Heart right ventricle (tissue), 16 donors: ENCODE measurements at regions not wholly inside any gene's neighbourhood (a gene's known extent, or its start where the extent isn't known, plus 50 kb on each side); places are given as distances from the start of the nearest gene placed in this dataset.

Experiments used
- ATAC-seq, 8 donors: fragments of 200-7000 bp; cut with Tn5 transposase; one replicate each; pipeline ENCODE4 v1.9.1; 2020; ENCODE audit warnings: mild to moderate bottlenecking in 8 of 8, moderate library complexity in 8 of 8, moderate number of reproducible peaks in 1 of 8
- DNase-seq, 2 donors: peaks; one replicate each; pipeline ENCODE4 v3.0.0-alpha.2; 2020
- H3K27ac ChIP-seq, 10 donors: fragments of 200-600 bp; sonication (generic) in 2 of 10; one replicate each; pipeline versions ENCODE4 v1.5.0 to v1.8.0; 2020 to 2022; ENCODE audit warnings: mild to moderate bottlenecking in 3 of 10
- H3K27me3 ChIP-seq, 7 donors: fragments of 200-600 bp; one replicate each; pipeline ENCODE4 v1.8.0; 2021 to 2022; ENCODE audit warnings: mild to moderate bottlenecking in 2 of 7
- H3K36me3 ChIP-seq, 9 donors: fragments of 200-600 bp; sonication (generic) in 1 of 9; one replicate each; pipeline versions ENCODE4 v1.5.0 to v1.8.0; 2020 to 2022; ENCODE audit warnings: mild to moderate bottlenecking in 2 of 9
- H3K4me1 ChIP-seq, 9 donors: fragments of 200-600 bp; sonication (generic) in 1 of 9; one replicate each; pipeline versions ENCODE4 v1.5.0 to v1.8.0; 2020 to 2022; ENCODE audit warnings: mild to moderate bottlenecking in 4 of 9
- H3K4me3 ChIP-seq, 10 donors: fragments of 200-600 bp; sonication (generic) in 2 of 10; one replicate each; pipeline versions ENCODE4 v1.5.0 to v1.8.0; 2020 to 2022; ENCODE audit warnings: mild to moderate bottlenecking in 7 of 10, moderate library complexity in 2 of 10
- H3K9me3 ChIP-seq, 11 donors: fragments of 200-600 bp in 10 of 11; sonication (generic) in 2 of 11; one replicate each; pipeline versions ENCODE4 v1.5.0 to v1.8.0; 2013 to 2022; ENCODE audit warnings: mild to moderate bottlenecking in 2 of 11, control low read depth in 1 of 11, moderate library complexity in 1 of 11
- WGBS, 2 donors: extraction: QIAGEN DNeasy Blood & Tissue Kit; methylation state at CpG; one replicate each; pipeline ENCODE4 v1.1.7; 2013; ENCODE audit warnings: inconsistent platforms in 1 of 2; 5-methylcytosine and 5-hydroxymethylcytosine counted together
- intact Hi-C, 10 donors: fragments of 100-400 bp; cut with DNase I; formaldehyde crosslinking; loops; one replicate each; pipeline versions ENCODE4 v1.11.1 to v1.14.2; 2022
- TF ChIP-seq, protein P1 (sequence below), 9 donors: fragments of 200-600 bp; sonication (generic) in 2 of 9; IDR thresholded peaks; one replicate each; pipeline versions ENCODE4 v1.5.0 to v1.8.0; 2021 to 2022; ENCODE audit warnings: antibody characterized with exemption in 9 of 9, mild to moderate bottlenecking in 5 of 9, moderate library complexity in 1 of 9
- donor health status: Arrhythmogenic right ventricular cardiomyopathy.
- donor health status: ischemic (EF 13 %, LVEDD 7.1; RV severe dilation, severe dysfunction).
- donor health status: healthy with polysubstance abuse.
- donor health status: DM: no; HTN: yes; CAD: no.
- donor health status: DM: no; HTN: no; CAD: no.
- donor health status: ischemic (EF 25% LVEDD 6.9; RV normal size, moderate dysfunction).
- donor health status: ischemic (EF 25% LVEDD 5.7; RV mildly dilated, moderate dysfunction).
- donor health status: healthy.
- donor health status: DM: yes; HTN: yes; CAD: no.
- donor health status: Ischemic cardiomyopathy.
- donor health status: ischemic (EF 35%, LVEDD 5.7; RV mildly dilated, moderate dysfunction).
- donor health status: nonischemic (EF 11% LVEDD 7.7; RV severe dilation, severe dysfunction).
- donor health status: DM: yes; HTN: yes; CAD: no.
- donor health status: PGD.
- donor health status: ischemic (EF 29% LVEDD 5.4; RV normal size, mild dysfunction).
- donor health status: nonischemic (EF 23%, LVEDD 6.1; RV moderate dilation, normal function).

DNA sequence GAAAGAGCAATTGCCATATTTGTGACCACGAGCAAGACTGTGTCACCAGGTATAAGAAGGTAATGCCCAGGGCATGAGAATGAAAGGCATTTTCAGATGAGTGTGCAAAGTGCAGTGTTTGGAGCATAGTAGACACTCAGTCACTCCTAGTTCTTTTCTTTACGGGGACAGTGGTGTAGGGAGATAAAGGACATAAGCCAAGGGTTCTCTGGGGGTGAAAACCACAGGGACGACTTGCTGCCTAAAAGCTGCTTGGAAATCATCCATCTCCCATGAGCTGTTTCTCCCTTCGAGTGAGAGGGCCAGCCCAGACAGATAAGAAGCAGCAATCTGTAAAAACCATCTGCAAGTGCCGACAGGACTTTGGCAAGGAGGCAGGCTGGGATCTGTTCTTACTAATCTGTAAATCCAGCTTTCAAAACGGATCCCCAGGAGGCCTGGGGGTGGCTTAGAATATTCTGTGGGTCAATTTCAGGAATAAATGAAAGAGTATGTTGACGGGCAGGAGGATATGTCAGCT is 221.6 kb downstream of the LPIN1 start:
- TF ChIP-seq, protein P1, sequence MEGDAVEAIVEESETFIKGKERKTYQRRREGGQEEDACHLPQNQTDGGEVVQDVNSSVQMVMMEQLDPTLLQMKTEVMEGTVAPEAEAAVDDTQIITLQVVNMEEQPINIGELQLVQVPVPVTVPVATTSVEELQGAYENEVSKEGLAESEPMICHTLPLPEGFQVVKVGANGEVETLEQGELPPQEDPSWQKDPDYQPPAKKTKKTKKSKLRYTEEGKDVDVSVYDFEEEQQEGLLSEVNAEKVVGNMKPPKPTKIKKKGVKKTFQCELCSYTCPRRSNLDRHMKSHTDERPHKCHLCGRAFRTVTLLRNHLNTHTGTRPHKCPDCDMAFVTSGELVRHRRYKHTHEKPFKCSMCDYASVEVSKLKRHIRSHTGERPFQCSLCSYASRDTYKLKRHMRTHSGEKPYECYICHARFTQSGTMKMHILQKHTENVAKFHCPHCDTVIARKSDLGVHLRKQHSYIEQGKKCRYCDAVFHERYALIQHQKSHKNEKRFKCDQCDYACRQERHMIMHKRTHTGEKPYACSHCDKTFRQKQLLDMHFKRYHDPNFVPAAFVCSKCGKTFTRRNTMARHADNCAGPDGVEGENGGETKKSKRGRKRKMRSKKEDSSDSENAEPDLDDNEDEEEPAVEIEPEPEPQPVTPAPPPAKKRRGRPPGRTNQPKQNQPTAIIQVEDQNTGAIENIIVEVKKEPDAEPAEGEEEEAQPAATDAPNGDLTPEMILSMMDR (IDR thresholded peaks at IDR 0.05) = no peak
- Histone ChIP-seq H3K4me1 (peaks cover 0 to 20% (median 9%) of the 10 kb centered on the region in 9 donors), H3K27ac (no peak overlapping the region), H3K4me3 (no peak overlapping the region), H3K36me3 (no peaks in the 10 kb centered on the region), H3K27me3 (no peaks in the 10 kb centered on the region), H3K9me3 (peaks cover 0 to 35% (median 11%) of the 10 kb centered on the region in 11 donors)
- WGBS, 2 donors = 9 to 12% methylated on average over 7 of the region's 7 CpGs
- DNase-seq (peak; percentile 59 to 60), ATAC-seq (peak; percentile 61 to 94 (median 86))
- intact Hi-C loops = loop anchor here in 1 of 10 donors (10.0 kb wide), 2 partner anchors 747 to 1037 kb away; partner anchors contain the start of gene TRIB2

DNA sequence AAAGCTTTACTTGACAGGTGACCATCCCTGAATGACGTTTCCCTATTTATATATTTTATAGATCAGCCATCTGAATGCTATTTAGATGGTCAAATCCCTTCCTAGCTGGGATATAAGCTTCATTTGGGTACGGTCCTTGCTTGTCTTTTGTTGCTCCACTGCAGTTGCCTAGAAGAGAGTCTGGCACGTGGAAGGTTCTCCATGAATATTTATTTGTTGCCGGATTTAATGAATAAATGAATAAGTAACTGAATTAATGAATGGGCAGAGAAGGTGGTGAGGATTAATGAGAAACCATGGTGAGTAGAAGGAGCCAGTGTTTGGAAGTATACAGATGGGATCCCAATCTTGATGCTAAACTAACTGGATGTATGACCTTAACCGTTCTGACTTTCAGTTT is 222.1 kb downstream of the LPIN1 start:
- Histone ChIP-seq H3K27ac (no peak overlapping the region), H3K9me3 (peaks cover 0 to 40% (median 16%) of the 10 kb centered on the region in 11 donors), H3K27me3 (no peaks in the 10 kb centered on the region), H3K4me1 (peaks cover 0 to 15% (median 9%) of the 10 kb centered on the region in 9 donors), H3K36me3 (no peaks in the 10 kb centered on the region), H3K4me3 (no peak overlapping the region)
- ATAC-seq (peak in 1 of 8 donors; percentile 12), DNase-seq (no peak)
- intact Hi-C loops = loop anchor here in 1 of 10 donors (10.0 kb wide), 2 partner anchors 746 to 1036 kb away; partner anchors contain the start of gene TRIB2
- TF ChIP-seq, protein P1 (IDR thresholded peaks at IDR 0.05) = no peak
- WGBS, 2 donors = 67 to 74% methylated on average over 5 of the region's 5 CpGs

DNA sequence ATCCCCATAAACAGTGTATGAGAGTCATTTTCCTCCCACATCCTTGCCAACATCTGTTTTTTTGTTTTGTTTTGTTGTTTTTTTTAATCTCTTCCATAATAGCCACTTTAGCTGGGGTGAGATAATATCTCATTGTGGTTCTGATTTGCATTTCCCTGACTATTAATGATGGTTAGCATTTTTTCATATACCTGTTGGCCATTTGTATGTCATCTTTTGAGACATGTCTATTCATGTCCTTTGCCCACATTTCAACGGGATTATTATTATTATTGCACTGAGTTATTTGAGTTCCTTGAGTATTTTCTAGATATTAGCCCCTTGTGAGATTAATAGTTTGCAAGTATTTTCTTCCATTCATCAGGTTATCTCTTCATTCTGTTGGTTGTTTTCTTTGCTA is 223.3 kb downstream of the LPIN1 start:
- Histone ChIP-seq H3K4me1 (peaks cover 0 to 15% (median 9%) of the 10 kb centered on the region in 9 donors), H3K27me3 (no peaks in the 10 kb centered on the region), H3K36me3 (no peaks in the 10 kb centered on the region), H3K9me3 (peaks cover 0 to 53% (median 29%) of the 10 kb centered on the region in 11 donors), H3K4me3 (no peak overlapping the region), H3K27ac (no peak overlapping the region)
- WGBS, 2 donors = 87 to 90% methylated on average over 1 of the region's 1 CpG
- intact Hi-C loops = loop anchor here in 1 of 10 donors (10.0 kb wide), 2 partner anchors 745 to 1035 kb away; partner anchors contain the start of gene TRIB2
- TF ChIP-seq, protein P1 (IDR thresholded peaks at IDR 0.05) = no peak
- DNase-seq (no peak), ATAC-seq (no peak)

DNA sequence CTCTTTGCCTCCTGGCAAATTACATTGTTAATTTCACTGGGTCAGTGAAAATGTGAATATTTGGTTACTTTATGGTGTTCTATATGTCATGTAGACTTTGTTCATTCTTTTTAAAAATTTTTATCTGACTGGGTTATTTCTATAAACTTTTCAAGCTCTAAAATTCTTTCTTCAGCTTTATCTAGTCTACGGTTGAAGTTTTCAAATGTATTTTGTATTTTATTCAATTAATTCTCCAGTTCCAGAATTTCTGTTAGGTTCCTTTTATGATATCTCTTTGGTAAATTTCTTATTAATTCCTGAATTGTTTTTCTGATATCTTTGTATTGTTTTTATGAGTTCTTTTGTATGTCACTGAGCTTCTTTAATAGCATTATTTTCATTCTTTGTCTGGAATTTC is 228.1 kb downstream of the LPIN1 start:
- intact Hi-C loops = no loop called here
- TF ChIP-seq, protein P1 (IDR thresholded peaks at IDR 0.05) = no peak
- Histone ChIP-seq H3K36me3 (no peaks in the 10 kb centered on the region), H3K4me1 (no peaks in the 10 kb centered on the region), H3K27me3 (no peaks in the 10 kb centered on the region), H3K9me3 (peaks cover 0 to 59% (median 37%) of the 10 kb centered on the region in 11 donors), H3K27ac (no peak overlapping the region), H3K4me3 (no peak overlapping the region)
- ATAC-seq = no peak
- 40 to 100% methylated on average over 1 of the region's 1 CpG for WGBS, 2 donors
- no peak for DNase-seq
